ENCODE measurements at regions not wholly inside any gene's neighbourhood (a gene's known extent, or its start where the extent isn't known, plus 50 kb on each side); places are given as distances from the start of the nearest gene placed in this dataset.

DNA sequence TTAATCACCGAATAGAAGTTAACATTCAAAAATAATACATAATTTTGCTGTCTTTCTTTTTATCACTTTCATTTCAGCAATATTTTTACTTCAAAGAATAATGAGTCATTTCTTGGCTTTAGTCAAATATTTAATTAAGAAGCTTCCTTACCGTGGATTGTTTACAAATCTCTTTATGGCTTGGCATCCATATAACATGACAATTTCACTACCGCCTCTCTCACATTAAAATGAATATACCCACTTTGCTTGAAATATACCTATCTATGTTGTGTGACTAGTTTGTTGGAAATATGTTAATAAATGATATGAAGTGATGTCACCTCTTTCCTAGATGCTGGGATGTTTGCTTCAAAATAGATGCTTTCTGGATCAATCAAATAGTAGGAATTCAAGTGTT is 1203.9 kb downstream of the AMY1C start:
- no peak for TF ChIP-seq POLR2A (IDR thresholded peaks at IDR 0.05)
- TF ChIP-seq, protein P1, sequence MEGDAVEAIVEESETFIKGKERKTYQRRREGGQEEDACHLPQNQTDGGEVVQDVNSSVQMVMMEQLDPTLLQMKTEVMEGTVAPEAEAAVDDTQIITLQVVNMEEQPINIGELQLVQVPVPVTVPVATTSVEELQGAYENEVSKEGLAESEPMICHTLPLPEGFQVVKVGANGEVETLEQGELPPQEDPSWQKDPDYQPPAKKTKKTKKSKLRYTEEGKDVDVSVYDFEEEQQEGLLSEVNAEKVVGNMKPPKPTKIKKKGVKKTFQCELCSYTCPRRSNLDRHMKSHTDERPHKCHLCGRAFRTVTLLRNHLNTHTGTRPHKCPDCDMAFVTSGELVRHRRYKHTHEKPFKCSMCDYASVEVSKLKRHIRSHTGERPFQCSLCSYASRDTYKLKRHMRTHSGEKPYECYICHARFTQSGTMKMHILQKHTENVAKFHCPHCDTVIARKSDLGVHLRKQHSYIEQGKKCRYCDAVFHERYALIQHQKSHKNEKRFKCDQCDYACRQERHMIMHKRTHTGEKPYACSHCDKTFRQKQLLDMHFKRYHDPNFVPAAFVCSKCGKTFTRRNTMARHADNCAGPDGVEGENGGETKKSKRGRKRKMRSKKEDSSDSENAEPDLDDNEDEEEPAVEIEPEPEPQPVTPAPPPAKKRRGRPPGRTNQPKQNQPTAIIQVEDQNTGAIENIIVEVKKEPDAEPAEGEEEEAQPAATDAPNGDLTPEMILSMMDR (IDR thresholded peaks at IDR 0.05) = no peak
